HL-60 (cell line): ENCODE measurements at regions not wholly inside any gene's neighbourhood (a gene's known extent, or its start where the extent isn't known, plus 50 kb on each side); places are given as distances from the start of the nearest gene placed in this dataset.

ENCODE experiments used
- DNase-seq, 2 experiments: peaks; one replicate each; pipeline ENCODE4 v3.0.0-alpha.2; 2010 to 2020; ENCODE audit warnings: low read depth in 1 of 2, low spot score in 1 of 2
- H3K27ac ChIP-seq: fragments of 250-450 bp; sonication (Bioruptor Pico); replicated peaks from 2 replicates; pipeline ENCODE4 v1.5.1; 2020; ENCODE audit warnings: mild to moderate bottlenecking, moderate library complexity
- H3K27me3 ChIP-seq: fragments of 250-450 bp; sonication (Bioruptor Pico); 2 replicates; pipeline ENCODE4 v1.5.1; 2021; ENCODE audit warnings: mild to moderate bottlenecking, moderate library complexity; ENCODE audit not compliant: insufficient read depth, poor library complexity, severe bottlenecking
- H3K4me3 ChIP-seq: replicated peaks from 2 replicates; pipeline ENCODE4 v1.5.1; 2011; ENCODE audit warnings: mild to moderate bottlenecking, control low read depth, low read length; ENCODE audit not compliant: insufficient read depth
- GABPA ChIP-seq: IDR thresholded peaks from 2 replicates; pipeline ENCODE4 v1.6.1; 2012; ENCODE audit warnings: low read depth
- POLR2AphosphoS5 ChIP-seq: IDR thresholded peaks from 2 replicates; pipeline ENCODE4 v1.6.1; 2012; ENCODE audit warnings: low read depth
- SPI1 ChIP-seq: IDR thresholded peaks from 2 replicates; pipeline ENCODE4 v1.6.1; 2012; ENCODE audit warnings: low read depth, mild to moderate bottlenecking, borderline replicate concordance
- TF ChIP-seq, protein P1 (sequence below): IDR thresholded peaks from one replicate; pipeline ENCODE4 v1.5.1; 2011; ENCODE audit warnings: low read length, control low read depth, inconsistent platforms; ENCODE audit not compliant: insufficient read depth
- TF ChIP-seq, protein P2 (sequence below): IDR thresholded peaks from 2 replicates; pipeline ENCODE4 v1.6.1; 2012; ENCODE audit warnings: low read depth; ENCODE audit not compliant: insufficient replicate concordance

DNA sequence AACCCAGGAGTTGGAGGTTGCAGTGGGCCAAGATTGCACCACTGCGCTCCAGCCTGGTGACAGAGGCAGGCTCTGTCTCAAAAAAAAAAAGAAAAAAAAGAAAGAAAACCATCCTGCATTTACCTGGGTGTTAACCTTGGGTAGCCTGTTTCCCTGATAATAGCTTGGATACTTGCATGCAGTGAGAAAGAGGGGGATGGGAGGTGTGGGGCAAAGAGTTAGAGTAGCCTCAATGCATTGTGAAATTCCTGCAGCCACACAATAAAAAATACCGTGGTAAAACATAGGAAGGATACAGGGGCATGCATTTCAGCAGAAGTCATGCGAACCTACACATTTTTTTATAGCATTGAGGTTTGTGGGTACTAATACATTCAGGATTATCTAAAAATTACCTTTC is 76.6 kb upstream of the ZNF516 start:
- no peak for DNase-seq
- Histone ChIP-seq H3K27ac (no peak overlapping the region), H3K27me3 (no peaks in the 10 kb centered on the region), H3K4me3 (no peak overlapping the region)
- TF ChIP-seq, protein P1, sequence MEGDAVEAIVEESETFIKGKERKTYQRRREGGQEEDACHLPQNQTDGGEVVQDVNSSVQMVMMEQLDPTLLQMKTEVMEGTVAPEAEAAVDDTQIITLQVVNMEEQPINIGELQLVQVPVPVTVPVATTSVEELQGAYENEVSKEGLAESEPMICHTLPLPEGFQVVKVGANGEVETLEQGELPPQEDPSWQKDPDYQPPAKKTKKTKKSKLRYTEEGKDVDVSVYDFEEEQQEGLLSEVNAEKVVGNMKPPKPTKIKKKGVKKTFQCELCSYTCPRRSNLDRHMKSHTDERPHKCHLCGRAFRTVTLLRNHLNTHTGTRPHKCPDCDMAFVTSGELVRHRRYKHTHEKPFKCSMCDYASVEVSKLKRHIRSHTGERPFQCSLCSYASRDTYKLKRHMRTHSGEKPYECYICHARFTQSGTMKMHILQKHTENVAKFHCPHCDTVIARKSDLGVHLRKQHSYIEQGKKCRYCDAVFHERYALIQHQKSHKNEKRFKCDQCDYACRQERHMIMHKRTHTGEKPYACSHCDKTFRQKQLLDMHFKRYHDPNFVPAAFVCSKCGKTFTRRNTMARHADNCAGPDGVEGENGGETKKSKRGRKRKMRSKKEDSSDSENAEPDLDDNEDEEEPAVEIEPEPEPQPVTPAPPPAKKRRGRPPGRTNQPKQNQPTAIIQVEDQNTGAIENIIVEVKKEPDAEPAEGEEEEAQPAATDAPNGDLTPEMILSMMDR = no peak
- TF ChIP-seq SPI1 (no peak), GABPA (no peak), POLR2AphosphoS5 (no peak)
- TF ChIP-seq, protein P2, sequence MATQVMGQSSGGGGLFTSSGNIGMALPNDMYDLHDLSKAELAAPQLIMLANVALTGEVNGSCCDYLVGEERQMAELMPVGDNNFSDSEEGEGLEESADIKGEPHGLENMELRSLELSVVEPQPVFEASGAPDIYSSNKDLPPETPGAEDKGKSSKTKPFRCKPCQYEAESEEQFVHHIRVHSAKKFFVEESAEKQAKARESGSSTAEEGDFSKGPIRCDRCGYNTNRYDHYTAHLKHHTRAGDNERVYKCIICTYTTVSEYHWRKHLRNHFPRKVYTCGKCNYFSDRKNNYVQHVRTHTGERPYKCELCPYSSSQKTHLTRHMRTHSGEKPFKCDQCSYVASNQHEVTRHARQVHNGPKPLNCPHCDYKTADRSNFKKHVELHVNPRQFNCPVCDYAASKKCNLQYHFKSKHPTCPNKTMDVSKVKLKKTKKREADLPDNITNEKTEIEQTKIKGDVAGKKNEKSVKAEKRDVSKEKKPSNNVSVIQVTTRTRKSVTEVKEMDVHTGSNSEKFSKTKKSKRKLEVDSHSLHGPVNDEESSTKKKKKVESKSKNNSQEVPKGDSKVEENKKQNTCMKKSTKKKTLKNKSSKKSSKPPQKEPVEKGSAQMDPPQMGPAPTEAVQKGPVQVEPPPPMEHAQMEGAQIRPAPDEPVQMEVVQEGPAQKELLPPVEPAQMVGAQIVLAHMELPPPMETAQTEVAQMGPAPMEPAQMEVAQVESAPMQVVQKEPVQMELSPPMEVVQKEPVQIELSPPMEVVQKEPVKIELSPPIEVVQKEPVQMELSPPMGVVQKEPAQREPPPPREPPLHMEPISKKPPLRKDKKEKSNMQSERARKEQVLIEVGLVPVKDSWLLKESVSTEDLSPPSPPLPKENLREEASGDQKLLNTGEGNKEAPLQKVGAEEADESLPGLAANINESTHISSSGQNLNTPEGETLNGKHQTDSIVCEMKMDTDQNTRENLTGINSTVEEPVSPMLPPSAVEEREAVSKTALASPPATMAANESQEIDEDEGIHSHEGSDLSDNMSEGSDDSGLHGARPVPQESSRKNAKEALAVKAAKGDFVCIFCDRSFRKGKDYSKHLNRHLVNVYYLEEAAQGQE = no peak

- Histone ChIP-seq H3K27ac (no peak overlapping the region), H3K27me3 (no peaks in the 10 kb centered on the region), H3K4me3 (no peak overlapping the region)
- no peak for DNase-seq
- no peak for TF ChIP-seq GABPA
- TF ChIP-seq POLR2AphosphoS5 = no peak
- TF ChIP-seq, protein P1 = no peak
- TF ChIP-seq, protein P2 = no peak
- TF ChIP-seq SPI1 = no peak
Observed at GRCh38 chr18:76570856-76571255, 75.8 kb upstream of the ZNF516 start.

DNA sequence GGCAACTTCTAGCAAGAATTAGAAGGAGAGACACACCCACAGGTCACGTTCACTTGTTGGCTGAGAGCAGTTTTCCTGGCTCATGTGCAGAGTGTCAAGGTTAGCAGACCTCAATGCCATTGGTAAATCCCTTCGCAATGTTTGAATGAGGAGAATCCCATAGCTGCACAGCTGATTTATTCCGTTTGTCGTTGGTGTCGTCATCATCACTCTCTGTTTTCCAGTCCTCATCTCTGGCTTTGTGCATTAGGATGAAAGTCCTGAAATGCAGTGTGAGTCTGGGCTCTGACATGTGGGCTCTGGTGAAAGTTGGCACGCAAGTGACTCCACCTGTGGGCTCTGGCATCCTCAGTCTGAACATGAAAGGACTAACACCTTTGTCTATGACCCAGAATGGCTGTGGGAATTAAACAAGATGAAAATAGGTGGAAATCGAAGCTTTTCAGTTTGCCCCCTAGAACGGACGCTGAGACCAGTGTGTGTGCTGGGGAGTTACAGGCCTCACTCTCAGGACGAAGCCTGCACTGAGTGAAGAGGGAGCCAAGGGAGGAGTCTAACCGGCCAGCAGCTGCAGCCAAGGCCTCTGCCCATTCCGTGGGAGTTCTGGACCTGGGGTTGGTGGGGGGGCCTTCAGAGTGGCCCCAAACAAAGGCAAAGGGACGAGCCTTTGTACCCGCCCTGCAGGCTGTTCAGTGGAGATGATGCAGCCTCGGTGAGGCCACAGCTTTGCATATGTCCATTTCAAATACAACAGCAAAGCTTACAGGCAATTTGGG is 74.8 kb upstream of the ZNF516 start:
- Histone ChIP-seq H3K4me3 (no peak overlapping the region), H3K27me3 (no peaks in the 10 kb centered on the region), H3K27ac (peak overlapping the region; percentile 52)
- no peak for TF ChIP-seq SPI1
- TF ChIP-seq, protein P2 = no peak
- DNase-seq = no peak
